ENCODE measurements at regions not wholly inside any gene's neighbourhood (a gene's known extent, or its start where the extent isn't known, plus 50 kb on each side); places are given as distances from the start of the nearest gene placed in this dataset.

DNA sequence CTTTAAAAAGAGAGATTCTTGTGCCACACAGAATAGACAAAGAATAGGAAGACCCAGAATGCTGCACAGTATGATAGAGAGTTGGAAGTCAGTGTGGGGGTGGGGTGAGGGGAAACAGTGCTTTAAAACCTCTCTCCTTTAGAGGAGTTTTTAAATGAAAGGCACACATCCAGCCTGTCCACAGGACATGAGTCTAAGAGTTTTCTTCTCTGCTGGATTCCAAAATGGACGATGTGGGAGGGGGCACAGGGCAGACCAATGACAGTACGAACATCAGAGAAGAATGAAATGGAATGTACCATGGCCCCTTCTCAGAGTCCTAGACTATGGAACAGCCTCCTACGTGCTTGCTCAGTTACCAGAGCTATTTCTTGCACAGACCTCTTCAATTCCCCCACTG is 458.2 kb upstream of the DAB1 start:
- TF ChIP-seq, protein P1, sequence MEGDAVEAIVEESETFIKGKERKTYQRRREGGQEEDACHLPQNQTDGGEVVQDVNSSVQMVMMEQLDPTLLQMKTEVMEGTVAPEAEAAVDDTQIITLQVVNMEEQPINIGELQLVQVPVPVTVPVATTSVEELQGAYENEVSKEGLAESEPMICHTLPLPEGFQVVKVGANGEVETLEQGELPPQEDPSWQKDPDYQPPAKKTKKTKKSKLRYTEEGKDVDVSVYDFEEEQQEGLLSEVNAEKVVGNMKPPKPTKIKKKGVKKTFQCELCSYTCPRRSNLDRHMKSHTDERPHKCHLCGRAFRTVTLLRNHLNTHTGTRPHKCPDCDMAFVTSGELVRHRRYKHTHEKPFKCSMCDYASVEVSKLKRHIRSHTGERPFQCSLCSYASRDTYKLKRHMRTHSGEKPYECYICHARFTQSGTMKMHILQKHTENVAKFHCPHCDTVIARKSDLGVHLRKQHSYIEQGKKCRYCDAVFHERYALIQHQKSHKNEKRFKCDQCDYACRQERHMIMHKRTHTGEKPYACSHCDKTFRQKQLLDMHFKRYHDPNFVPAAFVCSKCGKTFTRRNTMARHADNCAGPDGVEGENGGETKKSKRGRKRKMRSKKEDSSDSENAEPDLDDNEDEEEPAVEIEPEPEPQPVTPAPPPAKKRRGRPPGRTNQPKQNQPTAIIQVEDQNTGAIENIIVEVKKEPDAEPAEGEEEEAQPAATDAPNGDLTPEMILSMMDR (IDR thresholded peaks at IDR 0.05; ENCODE audit: low read depth, low read length, missing input control) = no peak
- no peak for TF ChIP-seq SP1 (IDR thresholded peaks at IDR 0.05)
- no peak for TF ChIP-seq JUND (IDR thresholded peaks at IDR 0.05)
- TF ChIP-seq YY1 (IDR thresholded peaks at IDR 0.05) = no peak
- TF ChIP-seq GABPA (IDR thresholded peaks at IDR 0.05 in 1 of 2, conservative IDR thresholded peaks at IDR 0.05 in 1 of 2) = no peak
- TF ChIP-seq, protein P2, sequence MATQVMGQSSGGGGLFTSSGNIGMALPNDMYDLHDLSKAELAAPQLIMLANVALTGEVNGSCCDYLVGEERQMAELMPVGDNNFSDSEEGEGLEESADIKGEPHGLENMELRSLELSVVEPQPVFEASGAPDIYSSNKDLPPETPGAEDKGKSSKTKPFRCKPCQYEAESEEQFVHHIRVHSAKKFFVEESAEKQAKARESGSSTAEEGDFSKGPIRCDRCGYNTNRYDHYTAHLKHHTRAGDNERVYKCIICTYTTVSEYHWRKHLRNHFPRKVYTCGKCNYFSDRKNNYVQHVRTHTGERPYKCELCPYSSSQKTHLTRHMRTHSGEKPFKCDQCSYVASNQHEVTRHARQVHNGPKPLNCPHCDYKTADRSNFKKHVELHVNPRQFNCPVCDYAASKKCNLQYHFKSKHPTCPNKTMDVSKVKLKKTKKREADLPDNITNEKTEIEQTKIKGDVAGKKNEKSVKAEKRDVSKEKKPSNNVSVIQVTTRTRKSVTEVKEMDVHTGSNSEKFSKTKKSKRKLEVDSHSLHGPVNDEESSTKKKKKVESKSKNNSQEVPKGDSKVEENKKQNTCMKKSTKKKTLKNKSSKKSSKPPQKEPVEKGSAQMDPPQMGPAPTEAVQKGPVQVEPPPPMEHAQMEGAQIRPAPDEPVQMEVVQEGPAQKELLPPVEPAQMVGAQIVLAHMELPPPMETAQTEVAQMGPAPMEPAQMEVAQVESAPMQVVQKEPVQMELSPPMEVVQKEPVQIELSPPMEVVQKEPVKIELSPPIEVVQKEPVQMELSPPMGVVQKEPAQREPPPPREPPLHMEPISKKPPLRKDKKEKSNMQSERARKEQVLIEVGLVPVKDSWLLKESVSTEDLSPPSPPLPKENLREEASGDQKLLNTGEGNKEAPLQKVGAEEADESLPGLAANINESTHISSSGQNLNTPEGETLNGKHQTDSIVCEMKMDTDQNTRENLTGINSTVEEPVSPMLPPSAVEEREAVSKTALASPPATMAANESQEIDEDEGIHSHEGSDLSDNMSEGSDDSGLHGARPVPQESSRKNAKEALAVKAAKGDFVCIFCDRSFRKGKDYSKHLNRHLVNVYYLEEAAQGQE (IDR thresholded peaks at IDR 0.05) = no peak

Data from liver (tissue), 3 donors.